ENCODE measurements at regions not wholly inside any gene's neighbourhood (a gene's known extent, or its start where the extent isn't known, plus 50 kb on each side); places are given as distances from the start of the nearest gene placed in this dataset.
A peak's percentile ranks its signal among the peaks of the same experiment; 100 is the strongest.

DNA sequence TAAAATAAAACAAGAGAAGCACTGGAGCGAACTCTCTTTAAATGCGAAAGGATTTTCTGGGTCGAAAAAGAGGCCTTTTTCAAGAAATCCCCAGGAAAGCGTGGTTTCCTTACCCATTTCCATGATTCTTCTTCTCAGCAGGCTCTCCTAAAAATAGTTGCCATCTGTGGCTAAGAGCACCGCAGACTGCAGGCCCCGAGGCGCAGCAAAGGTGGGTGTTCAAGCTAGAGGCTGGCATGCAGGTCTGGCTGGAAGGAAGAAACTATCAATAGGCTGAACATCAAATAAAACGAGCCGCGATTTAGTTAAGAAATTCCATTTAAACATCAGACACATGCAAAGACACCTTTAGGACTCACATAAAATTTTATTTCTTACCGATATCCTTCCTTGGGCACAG, 135.1 kb downstream of the ADAMTS1 start:
- Histone ChIP-seq H3K23me2 (ENCODE audit: low read depth, low read length) (no peaks in the 10 kb centered on the region; the same call in 1 of the 2 replicates), H3K4ac (replicated peaks; ENCODE audit: insufficient read length, low read depth, low read length) (no peak overlapping the region), H2AK5ac (ENCODE audit: low read depth, low read length) (no peak overlapping the region), H4K8ac (ENCODE audit: extremely low read depth, insufficient read depth, low read length) (no peak overlapping the region), H4K20me1 (replicated peaks in 1 of 2; ENCODE audit: control insufficient read depth in 1 of 2, insufficient read depth in 2 of 2, low read length in 2 of 2) (no peaks in the 10 kb centered on the region), H3K23ac (ENCODE audit: insufficient read length) (no peak overlapping the region), H4K5ac (ENCODE audit: insufficient read length, low read depth, low read length) (no peak overlapping the region), H2BK20ac (ENCODE audit: low read length) (no peak overlapping the region), H3K14ac (ENCODE audit: insufficient read length) (no peak overlapping the region), H2BK5ac (ENCODE audit: low read depth, low read length) (no peak overlapping the region), H3K9ac (replicated peaks in 1 of 4; ENCODE audit: extremely low read depth in 1 of 4, low read depth in 3 of 4, low read length in 3 of 4) (no peak overlapping the region), H3K79me1 (ENCODE audit: low read depth, low read length) (no peaks in the 10 kb centered on the region), H2AFZ (ENCODE audit: low read length) (no peak overlapping the region), H3K36me3 (ENCODE audit: control insufficient read depth in 2 of 4, insufficient read depth in 4 of 4, low read length in 3 of 4) (no peaks in the 10 kb centered on the region), H2BK12ac (ENCODE audit: low read depth, low read length) (no peak overlapping the region), H3K27ac (ENCODE audit: low read depth, low read length) (no peak overlapping the region), H2BK15ac (ENCODE audit: low read length) (no peak overlapping the region), H3K9me3 (ENCODE audit: insufficient read depth in 2 of 2, low read depth in 1 of 2, low read length in 1 of 2) (no peaks in the 10 kb centered on the region), H3K18ac (ENCODE audit: extremely low read depth, low read length) (no peak overlapping the region), H3K27me3 (replicated peaks in 1 of 4; ENCODE audit: control insufficient read depth in 3 of 4, extremely low read depth in 1 of 4, insufficient read depth in 3 of 4, low read length in 3 of 4) (no peaks in the 10 kb centered on the region), H3K79me2 (ENCODE audit: control insufficient read depth in 1 of 2, insufficient read depth in 2 of 2, low read length in 2 of 2) (no peaks in the 10 kb centered on the region), H4K91ac (replicated peaks; ENCODE audit: insufficient read length, low read length) (no peak overlapping the region), H2BK120ac (replicated peaks; ENCODE audit: low read depth, low read length) (no peak overlapping the region), H3K4me1 (replicated peaks in 1 of 4; ENCODE audit: control insufficient read depth in 3 of 4, insufficient read depth in 4 of 4, low read length in 3 of 4) (peaks cover 0 to 8% (median 1%) of the 10 kb centered on the region in 4 experiments; a peak in 4 of 7 replicates), H3K4me2 (ENCODE audit: insufficient read depth in 1 of 2, low read depth in 2 of 2, low read length in 2 of 2) (peak overlapping the region in 1 of 2 experiments; percentile 18; a peak in 1 of 4 replicates), H3K56ac (replicated peaks; ENCODE audit: insufficient read length, low read depth, low read length) (no peak overlapping the region), H3K4me3 (ENCODE audit: extremely low read depth in 1 of 4, insufficient read depth in 2 of 4, low read depth in 3 of 4, low read length in 4 of 4) (no peak overlapping the region; a peak in 1 of 8 replicates)
- DNase-seq (ENCODE audit: low read depth in 1 of 2, low spot score in 2 of 2) (no peak), FAIRE-seq (no peak)
- CTCF ChIA-PET (ENCODE audit: partially characterized antibody): no interaction called here
- TF ChIP-seq TAF1 (IDR thresholded peaks at IDR 0.05; ENCODE audit: low read depth, low read length): no peak
- TF ChIP-seq CBX8 (IDR thresholded peaks at IDR 0.05; ENCODE audit: borderline replicate concordance, low read depth, low read length): no peak
- TF ChIP-seq GABPA (IDR thresholded peaks at IDR 0.05; ENCODE audit: borderline replicate concordance, insufficient read depth, low read length): no peak
- no peak for TF ChIP-seq TCF12 (IDR thresholded peaks at IDR 0.05; ENCODE audit: low read depth, low read length)
- TF ChIP-seq KDM4A (IDR thresholded peaks at IDR 0.05; ENCODE audit: low read depth, low read length, severe bottlenecking): no peak
- no peak for TF ChIP-seq ZNF274 (IDR thresholded peaks at IDR 0.05; ENCODE audit: borderline replicate concordance, extremely low read depth, low read length)
- TF ChIP-seq CTBP2 (IDR thresholded peaks at IDR 0.05; ENCODE audit: borderline replicate concordance, insufficient read depth, insufficient read length, low read length): no peak
- TF ChIP-seq JUN (IDR thresholded peaks at IDR 0.05; ENCODE audit: low read depth, low read length): no peak
- POLR2A ChIA-PET (ENCODE audit: partially characterized antibody): interaction anchor here (1.6 kb wide), 1 partner anchor 135 kb away, joined by 3 read pairs; no protein-coding TSS in a partner anchor
- WGBS, 2 experiments (ENCODE audit: extremely low coverage in 1 of 2, insufficient coverage in 1 of 2, insufficient read length in 1 of 2, insufficient replicate concordance in 2 of 2, low coverage in 1 of 2, low lambda C conversion rate in 2 of 2, missing lambda C conversion rate in 1 of 2): 48% methylated on average over 11 of the region's 11 CpGs; no CpG with 5 or more reads in 1 of the 2 experiments

All from H1 (cell line).